ENCODE measurements at regions not wholly inside any gene's neighbourhood (a gene's known extent, or its start where the extent isn't known, plus 50 kb on each side); places are given as distances from the start of the nearest gene placed in this dataset.
"Not testable (repeated sequence)": the region's sequence is repeated elsewhere in the genome, so short reads cannot be mapped to it uniquely, and the experiment has no call there.

- no peak overlapping the region for H3K4me2 ChIP-seq
- H3K79me2 ChIP-seq (ENCODE audit: insufficient read depth, low read depth), result no peaks in the 10 kb centered on the region
- no peaks in the 10 kb centered on the region for H3K4me1 ChIP-seq (ENCODE audit: low read depth, poor library complexity, severe bottlenecking)
- H3K9ac ChIP-seq, result no peak overlapping the region
- no peaks in the 10 kb centered on the region for H3K36me3 ChIP-seq (ENCODE audit: insufficient read depth)
- H2AFZ ChIP-seq (ENCODE audit: low read depth), result no peak overlapping the region
- H4K20me1 ChIP-seq (ENCODE audit: insufficient read depth), result no peaks in the 10 kb centered on the region
- H3K27me3 ChIP-seq (ENCODE audit: insufficient read depth, low read depth), result no peaks in the 10 kb centered on the region
- H3K4me3 ChIP-seq (IDR thresholded peaks at IDR 0.05; ENCODE audit: insufficient read depth, low read depth, low read length), result no peak overlapping the region
- TF ChIP-seq CTCF (conservative IDR thresholded peaks at IDR 0.05; ENCODE audit: low read depth, low read length), result no peak
- H3K27ac ChIP-seq, result no peak overlapping the region
Measured at GRCh38 chr14:105646175-105646574, 119.8 kb downstream of the TMEM121 start.

GRCh38 chr14:105646711-105647281 is 120.4 kb downstream of the TMEM121 start:
- not testable (repeated sequence) for H3K36me3 ChIP-seq (ENCODE audit: insufficient read depth); H3K4me3 ChIP-seq (IDR thresholded peaks at IDR 0.05; ENCODE audit: insufficient read depth, low read depth, low read length); H2AFZ ChIP-seq (ENCODE audit: low read depth); H3K27me3 ChIP-seq (ENCODE audit: insufficient read depth, low read depth); H4K20me1 ChIP-seq (ENCODE audit: insufficient read depth); H3K79me2 ChIP-seq (ENCODE audit: insufficient read depth, low read depth); H3K4me1 ChIP-seq (ENCODE audit: low read depth, poor library complexity, severe bottlenecking); H3K9ac ChIP-seq; H3K27ac ChIP-seq; H3K4me2 ChIP-seq

GRCh38 chr14:105647426-105647783 is 121.0 kb downstream of the TMEM121 start:
- H3K9ac ChIP-seq; H4K20me1 ChIP-seq (ENCODE audit: insufficient read depth); H3K4me3 ChIP-seq (IDR thresholded peaks at IDR 0.05; ENCODE audit: insufficient read depth, low read depth, low read length); H3K79me2 ChIP-seq (ENCODE audit: insufficient read depth, low read depth); H3K4me1 ChIP-seq (ENCODE audit: low read depth, poor library complexity, severe bottlenecking); H2AFZ ChIP-seq (ENCODE audit: low read depth); H3K27ac ChIP-seq; H3K36me3 ChIP-seq (ENCODE audit: insufficient read depth); H3K4me2 ChIP-seq; H3K27me3 ChIP-seq (ENCODE audit: insufficient read depth, low read depth): not testable (repeated sequence)

- no peak overlapping the region for H3K27ac ChIP-seq
- no peaks in the 10 kb centered on the region for H3K36me3 ChIP-seq (ENCODE audit: insufficient read depth)
- H3K27me3 ChIP-seq (ENCODE audit: insufficient read depth, low read depth), result no peaks in the 10 kb centered on the region
- no peaks in the 10 kb centered on the region for H3K79me2 ChIP-seq (ENCODE audit: insufficient read depth, low read depth)
- no peak for TF ChIP-seq CTCF (conservative IDR thresholded peaks at IDR 0.05; ENCODE audit: low read depth, low read length)
- no peaks in the 10 kb centered on the region for H4K20me1 ChIP-seq (ENCODE audit: insufficient read depth)
- H3K4me1 ChIP-seq (ENCODE audit: low read depth, poor library complexity, severe bottlenecking), result no peaks in the 10 kb centered on the region
- H3K4me2 ChIP-seq, result no peak overlapping the region
- H3K4me3 ChIP-seq (IDR thresholded peaks at IDR 0.05; ENCODE audit: insufficient read depth, low read depth, low read length), result no peak overlapping the region
- no peak overlapping the region for H2AFZ ChIP-seq (ENCODE audit: low read depth)
- no peak overlapping the region for H3K9ac ChIP-seq
Measured at GRCh38 chr14:105647784-105648608, 121.6 kb downstream of the TMEM121 start.

GRCh38 chr14:105648609-105649535 is 122.5 kb downstream of the TMEM121 start:
- not testable (repeated sequence) for H3K27ac ChIP-seq; H3K9ac ChIP-seq; H2AFZ ChIP-seq (ENCODE audit: low read depth); H3K36me3 ChIP-seq (ENCODE audit: insufficient read depth); H3K79me2 ChIP-seq (ENCODE audit: insufficient read depth, low read depth); H3K27me3 ChIP-seq (ENCODE audit: insufficient read depth, low read depth); H4K20me1 ChIP-seq (ENCODE audit: insufficient read depth); H3K4me1 ChIP-seq (ENCODE audit: low read depth, poor library complexity, severe bottlenecking); H3K4me2 ChIP-seq; H3K4me3 ChIP-seq (IDR thresholded peaks at IDR 0.05; ENCODE audit: insufficient read depth, low read depth, low read length)

GRCh38 chr14:105652317-105652716 is 125.9 kb downstream of the TMEM121 start:
- H3K4me2 ChIP-seq; H2AFZ ChIP-seq (ENCODE audit: low read depth); H3K79me2 ChIP-seq (ENCODE audit: insufficient read depth, low read depth): not testable (repeated sequence)

GRCh38 chr14:105653921-105654320 is 127.5 kb downstream of the TMEM121 start:
- H2AFZ ChIP-seq (ENCODE audit: low read depth); H3K4me1 ChIP-seq (ENCODE audit: low read depth, poor library complexity, severe bottlenecking); H3K9ac ChIP-seq; H3K4me3 ChIP-seq (IDR thresholded peaks at IDR 0.05; ENCODE audit: insufficient read depth, low read depth, low read length); H3K27me3 ChIP-seq (ENCODE audit: insufficient read depth, low read depth); H3K4me2 ChIP-seq; H3K27ac ChIP-seq; H3K36me3 ChIP-seq (ENCODE audit: insufficient read depth); H4K20me1 ChIP-seq (ENCODE audit: insufficient read depth); H3K79me2 ChIP-seq (ENCODE audit: insufficient read depth, low read depth): not testable (repeated sequence)

More at GRCh38 chr14:105652317-105652716, 125.9 kb downstream of the TMEM121 start:
- not testable (repeated sequence) for H4K20me1 ChIP-seq (ENCODE audit: insufficient read depth); H3K27me3 ChIP-seq (ENCODE audit: insufficient read depth, low read depth); H3K4me1 ChIP-seq (ENCODE audit: low read depth, poor library complexity, severe bottlenecking); H3K36me3 ChIP-seq (ENCODE audit: insufficient read depth); H3K9ac ChIP-seq; H3K4me3 ChIP-seq (IDR thresholded peaks at IDR 0.05; ENCODE audit: insufficient read depth, low read depth, low read length); H3K27ac ChIP-seq

- not testable (repeated sequence) for H3K4me3 ChIP-seq (IDR thresholded peaks at IDR 0.05; ENCODE audit: insufficient read depth, low read depth, low read length); H3K4me2 ChIP-seq
Measured at GRCh38 chr14:105659255-105659654, 132.9 kb downstream of the TMEM121 start.

More at GRCh38 chr14:105659255-105659654, 132.9 kb downstream of the TMEM121 start:
- not testable (repeated sequence) for H4K20me1 ChIP-seq (ENCODE audit: insufficient read depth); H3K79me2 ChIP-seq (ENCODE audit: insufficient read depth, low read depth); H2AFZ ChIP-seq (ENCODE audit: low read depth); H3K4me1 ChIP-seq (ENCODE audit: low read depth, poor library complexity, severe bottlenecking); H3K36me3 ChIP-seq (ENCODE audit: insufficient read depth); H3K27ac ChIP-seq; H3K9ac ChIP-seq; H3K27me3 ChIP-seq (ENCODE audit: insufficient read depth, low read depth)
